Endothelial cell of umbilical vein (primary cell): ENCODE measurements at regions not wholly inside any gene's neighbourhood (a gene's known extent, or its start where the extent isn't known, plus 50 kb on each side); places are given as distances from the start of the nearest gene placed in this dataset.

Source experiments
- BruUV-seq: library from RNA; stranded (reverse); fragments of 400-500 nt; replicated peaks from 2 replicates; lab custom pipeline; 2021; lab: Mats Ljungman, UMichigan
- CTCF ChIA-PET: fragments of 300-600, 350-600 bp; sonication (Branson Sonifier 250); formaldehyde crosslinking; loops from one replicate; lab custom pipeline; 2021; ENCODE audit warnings: antibody characterized with exemption, inconsistent platforms; lab: Charles Lee
- POLR2A ChIA-PET: fragments of 300-600, 350-600 bp; sonication (Branson Sonifier 250); formaldehyde crosslinking; loops from one replicate; lab custom pipeline; 2021; ENCODE audit warnings: antibody characterized with exemption, inconsistent platforms; lab: Charles Lee
- DNase-seq: peaks from one replicate; pipeline ENCODE4 v3.0.0-alpha.2; 2011; ENCODE audit warnings: low read depth, low spot score
- FAIRE-seq: peaks from 2 replicates; lab custom pipeline; 2011; peaks lifted over from hg19 to GRCh38; lab: Jason Lieb, UNC
- H2AFZ ChIP-seq: 2 replicates; pipeline ENCODE4 v1.6.0; 2012; ENCODE audit warnings: low read depth, low read length, control low read depth, inconsistent platforms
- H3K27ac ChIP-seq: 2 replicates; pipeline ENCODE4 v1.5.1; 2011; ENCODE audit warnings: low read depth, mild to moderate bottlenecking, control low read depth, low read length, moderate library complexity; ENCODE audit not compliant: insufficient read depth
- H3K27me3 ChIP-seq, 2 experiments: 2 replicates each; pipeline versions ENCODE4 v1.6.0 to v1.6.1; 2011; ENCODE audit warnings: low read length in 2 of 2, mixed read lengths in 1 of 2; ENCODE audit not compliant: control insufficient read depth in 2 of 2, insufficient read depth in 2 of 2
- H3K36me3 ChIP-seq, 2 experiments: 2 replicates in 1 of 2; 3 replicates in 1 of 2; pipeline ENCODE4 v1.5.1; 2011; ENCODE audit warnings: low read length in 2 of 2, mild to moderate bottlenecking in 1 of 2, moderate library complexity in 1 of 2; ENCODE audit not compliant: control insufficient read depth in 2 of 2, insufficient read depth in 2 of 2; ENCODE audit errors: extremely low read depth in 1 of 2
- H3K4me1 ChIP-seq: 3 replicates; pipeline ENCODE4 v1.5.1; 2011; ENCODE audit warnings: mild to moderate bottlenecking, low read length; ENCODE audit not compliant: control insufficient read depth, insufficient read depth; ENCODE audit errors: extremely low read depth
- H3K4me2 ChIP-seq: 2 replicates; pipeline ENCODE4 v1.6.1; 2011; ENCODE audit warnings: low read length, control low read depth, mixed read lengths; ENCODE audit not compliant: insufficient read depth
- H3K4me3 ChIP-seq, 3 experiments: fragments of 200-600 bp in 1 of 3; sonication (generic), shearing (Covaris generic) in 1 of 3; replicated peaks in 1 of 3; 2 replicates each; pipeline ENCODE4 v1.5.1; 2011 to 2016; ENCODE audit warnings: control low read depth in 3 of 3, low read length in 3 of 3, mild to moderate bottlenecking in 2 of 3, inconsistent platforms in 1 of 3, low read depth in 1 of 3, moderate library complexity in 1 of 3; ENCODE audit not compliant: insufficient read depth in 1 of 3
- H3K79me2 ChIP-seq: 2 replicates; pipeline ENCODE4 v1.6.0; 2012; ENCODE audit warnings: low read length, inconsistent platforms; ENCODE audit not compliant: control insufficient read depth, insufficient read depth
- H3K9ac ChIP-seq: replicated peaks from 2 replicates; pipeline ENCODE3; 2011; ENCODE audit warnings: low read length, control low read depth; ENCODE audit not compliant: insufficient read depth; ENCODE audit errors: extremely low read depth
- H3K9me1 ChIP-seq: replicated peaks from 3 replicates; pipeline ENCODE4 v1.6.0; 2011; ENCODE audit warnings: mild to moderate bottlenecking, low read length; ENCODE audit not compliant: control insufficient read depth, insufficient read depth; ENCODE audit errors: extremely low read depth
- H3K9me3 ChIP-seq: replicated peaks from 2 replicates; pipeline ENCODE4 v1.5.1; 2012; ENCODE audit warnings: low read length, inconsistent platforms; ENCODE audit not compliant: control insufficient read depth, insufficient read depth
- H4K20me1 ChIP-seq: replicated peaks from 2 replicates; pipeline ENCODE3; 2011; ENCODE audit warnings: mild to moderate bottlenecking, low read length; ENCODE audit not compliant: control insufficient read depth, insufficient read depth; ENCODE audit errors: extremely low read depth
- EZH2 ChIP-seq: IDR thresholded peaks from 2 replicates; pipeline ENCODE4 v1.6.1; 2012; ENCODE audit warnings: borderline replicate concordance, low read depth, mild to moderate bottlenecking, moderate library complexity, low read length, inconsistent platforms; ENCODE audit not compliant: severe bottlenecking
- FOS ChIP-seq: IDR thresholded peaks from 2 replicates; pipeline ENCODE4 v1.6.1; 2011; ENCODE audit warnings: mild to moderate bottlenecking, low read length, moderate library complexity, borderline replicate concordance; ENCODE audit not compliant: insufficient read depth
- GATA2 ChIP-seq: IDR thresholded peaks from 2 replicates; pipeline ENCODE4 v1.7.0; 2011; ENCODE audit warnings: low read depth, mild to moderate bottlenecking, moderate library complexity, mixed read lengths, low read length; ENCODE audit not compliant: insufficient read length, insufficient read depth
- JUN ChIP-seq: IDR thresholded peaks from 2 replicates; pipeline ENCODE4 v1.6.1; 2011; ENCODE audit warnings: borderline replicate concordance, low read depth; ENCODE audit not compliant: insufficient read length, insufficient read depth
- MYC ChIP-seq: IDR thresholded peaks from one replicate; pipeline ENCODE4 v1.6.1; 2011; ENCODE audit warnings: mild to moderate bottlenecking, low read depth, low read length
- POLR2A ChIP-seq: IDR thresholded peaks from 2 replicates; pipeline ENCODE4 v1.6.1; 2012; ENCODE audit warnings: low read depth, mild to moderate bottlenecking, control low read depth, low read length
- POLR2AphosphoS5 ChIP-seq: IDR thresholded peaks from 2 replicates; pipeline ENCODE4 v1.6.1; 2012; ENCODE audit warnings: low read depth, mild to moderate bottlenecking, control low read depth, low read length, moderate library complexity; ENCODE audit not compliant: insufficient read depth
- dilution Hi-C: fragments of 300-500 bp; cut with MboI; formaldehyde crosslinking; loops from one replicate; pipeline ENCODE4 v1.15.0; 2019; ENCODE audit warnings: low sequenced_read_pairs; ENCODE audit not compliant: extremely low pct_ligation_motif_present
- intact Hi-C: fragments of 100-400 bp; cut with micrococcal nuclease; formaldehyde crosslinking; loops from one replicate; pipeline ENCODE4 v1.10.0; 2022
- TF ChIP-seq, protein P1 (sequence below), 2 donors: IDR thresholded peaks; 1 replicate in 1 of 2; 2 replicates in 1 of 2; pipeline ENCODE4 v1.5.1; 2011; ENCODE audit warnings: low read length in 2 of 2, mild to moderate bottlenecking in 2 of 2, moderate library complexity in 2 of 2, control low read depth in 1 of 2, inconsistent platforms in 1 of 2, low read depth in 1 of 2; ENCODE audit not compliant: insufficient read depth in 1 of 2; ENCODE audit errors: extremely low read depth in 1 of 2
- TF ChIP-seq, protein P2 (sequence below): IDR thresholded peaks from 2 replicates; pipeline ENCODE4 v1.6.1; 2011; ENCODE audit not compliant: insufficient read depth, insufficient read length

DNA sequence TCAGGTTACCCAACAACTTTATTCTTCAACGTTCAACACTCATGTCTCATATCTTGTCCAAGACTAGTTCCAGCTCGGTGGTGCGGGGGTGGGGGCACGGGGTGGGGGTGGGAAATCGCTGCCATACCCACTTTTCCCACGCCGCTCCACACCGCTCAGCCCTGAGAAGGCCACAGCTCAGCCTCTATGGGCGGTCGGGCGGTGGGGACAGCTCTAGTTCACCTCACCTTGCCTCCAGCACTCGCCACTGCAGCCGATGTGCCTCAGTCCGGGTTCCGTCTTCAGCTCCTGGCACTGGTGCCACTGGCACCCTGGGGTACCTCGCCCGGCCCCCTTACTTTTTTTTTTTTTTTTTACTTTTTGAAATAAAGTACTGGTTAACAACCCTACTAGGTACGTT is 522.2 kb downstream of the PCDH19 start:
- BruUV-seq, result no TSS peak
- dilution Hi-C loops (no loop called here), intact Hi-C loops (no loop called here)
- no peaks in the 10 kb centered on the region for H3K9me3 ChIP-seq
- H3K9me1 ChIP-seq, result no peaks in the 10 kb centered on the region
- DNase-seq (no peak), FAIRE-seq (no peak)
- ChIA-PET POLR2A (no interaction called here), CTCF (no interaction called here)
- H3K4me3 ChIP-seq, result no peak overlapping the region
- no peaks in the 10 kb centered on the region for H3K4me1 ChIP-seq
- no peaks in the 10 kb centered on the region for H3K27me3 ChIP-seq
- no peaks in the 10 kb centered on the region for H3K79me2 ChIP-seq
- no peaks in the 10 kb centered on the region for H3K36me3 ChIP-seq
- no peak overlapping the region for H3K27ac ChIP-seq
- H3K4me2 ChIP-seq, result no peak overlapping the region
- H3K9ac ChIP-seq, result no peak overlapping the region
- H2AFZ ChIP-seq, result no peak overlapping the region
- TF ChIP-seq MYC (no peak), GATA2 (no peak), POLR2AphosphoS5 (no peak), FOS (no peak), JUN (no peak), EZH2 (no peak), POLR2A (no peak)
- TF ChIP-seq, protein P1, sequence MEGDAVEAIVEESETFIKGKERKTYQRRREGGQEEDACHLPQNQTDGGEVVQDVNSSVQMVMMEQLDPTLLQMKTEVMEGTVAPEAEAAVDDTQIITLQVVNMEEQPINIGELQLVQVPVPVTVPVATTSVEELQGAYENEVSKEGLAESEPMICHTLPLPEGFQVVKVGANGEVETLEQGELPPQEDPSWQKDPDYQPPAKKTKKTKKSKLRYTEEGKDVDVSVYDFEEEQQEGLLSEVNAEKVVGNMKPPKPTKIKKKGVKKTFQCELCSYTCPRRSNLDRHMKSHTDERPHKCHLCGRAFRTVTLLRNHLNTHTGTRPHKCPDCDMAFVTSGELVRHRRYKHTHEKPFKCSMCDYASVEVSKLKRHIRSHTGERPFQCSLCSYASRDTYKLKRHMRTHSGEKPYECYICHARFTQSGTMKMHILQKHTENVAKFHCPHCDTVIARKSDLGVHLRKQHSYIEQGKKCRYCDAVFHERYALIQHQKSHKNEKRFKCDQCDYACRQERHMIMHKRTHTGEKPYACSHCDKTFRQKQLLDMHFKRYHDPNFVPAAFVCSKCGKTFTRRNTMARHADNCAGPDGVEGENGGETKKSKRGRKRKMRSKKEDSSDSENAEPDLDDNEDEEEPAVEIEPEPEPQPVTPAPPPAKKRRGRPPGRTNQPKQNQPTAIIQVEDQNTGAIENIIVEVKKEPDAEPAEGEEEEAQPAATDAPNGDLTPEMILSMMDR (IDR thresholded peaks at IDR 0.05; ENCODE audit: extremely low read depth in 1 of 2, insufficient read depth in 1 of 2, low read depth in 1 of 2, low read length in 2 of 2), result no peak
- TF ChIP-seq, protein P2, sequence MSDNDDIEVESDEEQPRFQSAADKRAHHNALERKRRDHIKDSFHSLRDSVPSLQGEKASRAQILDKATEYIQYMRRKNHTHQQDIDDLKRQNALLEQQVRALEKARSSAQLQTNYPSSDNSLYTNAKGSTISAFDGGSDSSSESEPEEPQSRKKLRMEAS, result no peak
- no peaks in the 10 kb centered on the region for H4K20me1 ChIP-seq
